ENCODE measurements at regions not wholly inside any gene's neighbourhood (a gene's known extent, or its start where the extent isn't known, plus 50 kb on each side); places are given as distances from the start of the nearest gene placed in this dataset.

DNA sequence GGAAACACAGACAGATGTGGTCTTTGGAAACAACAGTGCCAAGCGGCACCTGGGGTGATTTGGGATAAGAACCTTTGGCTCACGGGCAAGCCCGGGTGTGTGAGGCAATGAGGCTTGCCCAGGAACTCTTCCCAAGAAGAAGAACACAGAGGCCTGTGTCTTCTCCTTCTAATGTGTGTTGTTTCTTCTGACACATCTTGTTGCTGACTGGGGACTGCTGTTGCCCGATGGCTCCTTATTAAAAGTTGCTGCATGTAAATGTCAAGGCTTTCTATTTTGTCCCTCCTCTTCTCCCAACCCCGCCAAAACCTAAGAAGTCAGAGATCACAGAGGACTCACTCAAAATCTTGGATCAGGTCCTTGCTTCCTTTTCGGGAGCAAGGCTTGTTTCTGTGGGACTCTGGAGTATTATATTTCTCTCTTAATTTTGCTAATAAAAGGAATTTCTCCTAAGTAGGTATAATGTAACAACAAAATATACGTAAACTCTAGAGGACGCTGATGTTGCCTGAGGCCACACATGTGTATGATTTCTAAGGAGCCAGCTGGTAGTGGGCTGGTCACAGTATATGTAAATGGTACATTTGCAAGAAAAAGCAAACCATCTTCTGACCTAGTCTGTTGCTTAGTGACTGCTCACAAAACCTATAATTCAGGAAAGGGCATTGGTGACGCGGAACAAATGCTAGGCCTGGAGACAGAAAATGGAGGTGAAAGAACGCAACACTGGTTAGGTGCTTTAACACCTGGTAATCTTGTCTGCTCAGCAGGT, 232.5 kb downstream of the GADD45G start:
- TF ChIP-seq, protein P1, sequence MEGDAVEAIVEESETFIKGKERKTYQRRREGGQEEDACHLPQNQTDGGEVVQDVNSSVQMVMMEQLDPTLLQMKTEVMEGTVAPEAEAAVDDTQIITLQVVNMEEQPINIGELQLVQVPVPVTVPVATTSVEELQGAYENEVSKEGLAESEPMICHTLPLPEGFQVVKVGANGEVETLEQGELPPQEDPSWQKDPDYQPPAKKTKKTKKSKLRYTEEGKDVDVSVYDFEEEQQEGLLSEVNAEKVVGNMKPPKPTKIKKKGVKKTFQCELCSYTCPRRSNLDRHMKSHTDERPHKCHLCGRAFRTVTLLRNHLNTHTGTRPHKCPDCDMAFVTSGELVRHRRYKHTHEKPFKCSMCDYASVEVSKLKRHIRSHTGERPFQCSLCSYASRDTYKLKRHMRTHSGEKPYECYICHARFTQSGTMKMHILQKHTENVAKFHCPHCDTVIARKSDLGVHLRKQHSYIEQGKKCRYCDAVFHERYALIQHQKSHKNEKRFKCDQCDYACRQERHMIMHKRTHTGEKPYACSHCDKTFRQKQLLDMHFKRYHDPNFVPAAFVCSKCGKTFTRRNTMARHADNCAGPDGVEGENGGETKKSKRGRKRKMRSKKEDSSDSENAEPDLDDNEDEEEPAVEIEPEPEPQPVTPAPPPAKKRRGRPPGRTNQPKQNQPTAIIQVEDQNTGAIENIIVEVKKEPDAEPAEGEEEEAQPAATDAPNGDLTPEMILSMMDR (IDR thresholded peaks at IDR 0.05; ENCODE audit: low read length) = no peak
- no peak for TF ChIP-seq EZH2 (optimal IDR thresholded peaks at IDR 0.05; ENCODE audit: low read depth, low read length)
- no peak for TF ChIP-seq EZH2phosphoT487 (IDR thresholded peaks at IDR 0.05; ENCODE audit: low read length)
